IMR-90 (cell line): ENCODE measurements at regions not wholly inside any gene's neighbourhood (a gene's known extent, or its start where the extent isn't known, plus 50 kb on each side); places are given as distances from the start of the nearest gene placed in this dataset.

Source experiments
- ATAC-seq: fragments of 200-7000 bp; cut with Tn5 transposase; 2 replicates; pipeline ENCODE4 v1.9.1; 2020; ENCODE audit warnings: low read depth, mild to moderate bottlenecking, moderate library complexity
- BruUV-seq: library from RNA; stranded (reverse); fragments of 400-500 nt; replicated peaks from 2 replicates; lab custom pipeline; 2021; lab: Mats Ljungman, UMichigan
- CTCF ChIA-PET: fragments of 300-600 bp; formaldehyde crosslinking; extraction: SDS; loops from one replicate; lab custom pipeline; 2021; ENCODE audit warnings: antibody characterized with exemption; lab: Yijun Ruan, JAX
- POLR2A ChIA-PET: fragments of 300-600 bp; sonication (Branson Sonifier 250); formaldehyde crosslinking; loops from one replicate; lab custom pipeline; 2022; ENCODE audit warnings: antibody characterized with exemption; ENCODE audit not compliant: unreplicated experiment; lab: Charles Lee
- DNase-seq: peaks from one replicate; pipeline ENCODE4 v3.0.0; 2013
- H2AFZ ChIP-seq: replicated peaks from 2 replicates; pipeline ENCODE3; 2013; ENCODE audit warnings: low read length, mild to moderate bottlenecking; ENCODE audit not compliant: poor library complexity
- H2AK5ac ChIP-seq: 2 replicates; pipeline ENCODE4 v1.6.1; 2013; ENCODE audit warnings: low read depth, low read length, inconsistent platforms
- H2AK9ac ChIP-seq: replicated peaks from 2 replicates; pipeline ENCODE3; 2013; ENCODE audit warnings: mild to moderate bottlenecking, low read depth, low read length, moderate library complexity; ENCODE audit not compliant: poor library complexity
- H2BK120ac ChIP-seq: 2 replicates; pipeline ENCODE4 v1.6.1; 2013; ENCODE audit warnings: low read depth, low read length, inconsistent platforms
- H2BK15ac ChIP-seq: 3 replicates; pipeline ENCODE4 v1.6.1; 2013; ENCODE audit warnings: low read depth, low read length, inconsistent platforms
- H2BK20ac ChIP-seq: 2 replicates; pipeline ENCODE4 v1.6.1; 2013; ENCODE audit warnings: low read depth, mild to moderate bottlenecking, inconsistent platforms, low read length, moderate library complexity
- H2BK5ac ChIP-seq: 2 replicates; pipeline ENCODE4 v1.6.1; 2013; ENCODE audit warnings: mild to moderate bottlenecking, low read depth, low read length, inconsistent platforms; ENCODE audit not compliant: poor library complexity, severe bottlenecking
- H3K14ac ChIP-seq: replicated peaks from 2 replicates; pipeline ENCODE4 v1.6.1; 2013; ENCODE audit warnings: low read depth, low read length, inconsistent platforms
- H3K18ac ChIP-seq: 2 replicates; pipeline ENCODE4 v1.6.1; 2013; ENCODE audit warnings: low read depth, low read length, control low read depth
- H3K23ac ChIP-seq: 2 replicates; pipeline ENCODE4 v1.6.1; 2013; ENCODE audit warnings: low read depth, low read length, inconsistent platforms
- H3K27ac ChIP-seq: 2 replicates; pipeline ENCODE4 v1.5.1; 2013; ENCODE audit warnings: mild to moderate bottlenecking, control low read depth, low read length; ENCODE audit not compliant: insufficient read depth
- H3K27me3 ChIP-seq: 2 replicates; pipeline ENCODE4 v1.6.1; 2013; ENCODE audit warnings: low read length; ENCODE audit not compliant: control insufficient read depth, insufficient read depth
- H3K36me3 ChIP-seq: 2 replicates; pipeline ENCODE4 v1.6.1; 2013; ENCODE audit warnings: low read length, mixed read lengths; ENCODE audit not compliant: control insufficient read depth, insufficient read depth
- H3K4ac ChIP-seq: 2 replicates; pipeline ENCODE4 v1.6.1; 2013; ENCODE audit warnings: low read depth, low read length, inconsistent platforms
- H3K4me1 ChIP-seq: 2 replicates; pipeline ENCODE4 v1.6.1; 2013; ENCODE audit warnings: low read length, mixed read lengths; ENCODE audit not compliant: control insufficient read depth, insufficient read depth
- H3K4me2 ChIP-seq: 2 replicates; pipeline ENCODE4 v1.6.1; 2013; ENCODE audit warnings: low read depth, mild to moderate bottlenecking, control low read depth, low read length, moderate library complexity
- H3K4me3 ChIP-seq: 2 replicates; pipeline ENCODE4 v1.5.1; 2013; ENCODE audit warnings: low read depth, mild to moderate bottlenecking, control low read depth, low read length, moderate library complexity; ENCODE audit not compliant: insufficient read depth
- H3K56ac ChIP-seq: 2 replicates; pipeline ENCODE4 v1.6.1; 2013; ENCODE audit warnings: low read length, inconsistent platforms; ENCODE audit not compliant: insufficient read depth; ENCODE audit errors: extremely low read depth
- H3K79me1 ChIP-seq, 2 experiments: 2 replicates each; pipeline ENCODE4 v1.6.1; 2013; ENCODE audit warnings: low read length in 2 of 2, inconsistent platforms in 1 of 2, low read depth in 1 of 2
- H3K9ac ChIP-seq: 2 replicates; pipeline ENCODE4 v1.6.1; 2013; ENCODE audit warnings: low read depth, low read length, control low read depth
- H3K9me1 ChIP-seq: 2 replicates; pipeline ENCODE4 v1.6.1; 2013; ENCODE audit warnings: low read length, inconsistent platforms; ENCODE audit not compliant: insufficient read depth
- H3K9me3 ChIP-seq: 2 replicates; pipeline ENCODE4 v1.6.1; 2013; ENCODE audit warnings: low read length; ENCODE audit not compliant: control insufficient read depth, insufficient read depth
- H4K20me1 ChIP-seq: 2 replicates; pipeline ENCODE4 v1.6.1; 2013; ENCODE audit warnings: low read length, inconsistent platforms; ENCODE audit not compliant: insufficient read depth
- H4K5ac ChIP-seq: 2 replicates; pipeline ENCODE4 v1.6.1; 2013; ENCODE audit warnings: mild to moderate bottlenecking, low read depth, low read length, control low read depth
- H4K8ac ChIP-seq, 2 experiments: 2 replicates each; pipeline ENCODE4 v1.6.1; 2013; ENCODE audit warnings: low read depth in 2 of 2, low read length in 2 of 2, control low read depth in 1 of 2, inconsistent platforms in 1 of 2
- H4K91ac ChIP-seq: 2 replicates; pipeline ENCODE4 v1.6.1; 2013; ENCODE audit warnings: low read depth, low read length, inconsistent platforms; ENCODE audit not compliant: insufficient read depth
- BHLHE40 ChIP-seq: fragments of 150-350 bp; IDR thresholded peaks from 2 replicates; pipeline ENCODE4 v1.6.1; 2016; ENCODE audit warnings: mild to moderate bottlenecking, low read depth, low read length
- CEBPB ChIP-seq: IDR thresholded peaks from 2 replicates; pipeline ENCODE4 v1.6.1; 2012; ENCODE audit warnings: low read depth, low read length, improper control_type of control experiment
- CHD1 ChIP-seq: IDR thresholded peaks from 2 replicates; pipeline ENCODE4 v1.6.1; 2012; ENCODE audit warnings: low read depth, low read length, improper control_type of control experiment
- CTCF ChIP-seq: conservative IDR thresholded peaks from 2 replicates; pipeline ENCODE4 v1.5.1; 2012; ENCODE audit warnings: mild to moderate bottlenecking, low read depth, low read length, improper control_type of control experiment
- FOS ChIP-seq: fragments of 150-350 bp; IDR thresholded peaks from 2 replicates; pipeline ENCODE4 v1.6.1; 2016; ENCODE audit warnings: low read depth, low read length
- MAFK ChIP-seq: IDR thresholded peaks from 2 replicates; pipeline ENCODE4 v1.6.1; 2012; ENCODE audit warnings: low read depth, low read length, improper control_type of control experiment
- MAZ ChIP-seq: IDR thresholded peaks from 2 replicates; pipeline ENCODE4 v1.6.1; 2012; ENCODE audit warnings: low read depth, mild to moderate bottlenecking, low read length, improper control_type of control experiment, moderate library complexity, borderline replicate concordance
- MXI1 ChIP-seq: IDR thresholded peaks from 2 replicates; pipeline ENCODE4 v1.6.1; 2012; ENCODE audit warnings: low read depth, mild to moderate bottlenecking, low read length, moderate library complexity, borderline replicate concordance
- NFE2L2 ChIP-seq: fragments of 150-350 bp; IDR thresholded peaks from 2 replicates; pipeline ENCODE4 v1.6.1; 2016; ENCODE audit warnings: low read depth, mild to moderate bottlenecking, low read length
- POLR2A ChIP-seq: IDR thresholded peaks from 2 replicates; pipeline ENCODE4 v1.6.1; 2012; ENCODE audit warnings: mild to moderate bottlenecking, low read depth, low read length
- RAD21 ChIP-seq: IDR thresholded peaks from 2 replicates; pipeline ENCODE4 v1.6.1; 2012; ENCODE audit warnings: low read length, improper control_type of control experiment
- RCOR1 ChIP-seq: IDR thresholded peaks from 2 replicates; pipeline ENCODE4 v1.6.1; 2012; ENCODE audit warnings: mild to moderate bottlenecking, low read length, improper control_type of control experiment; ENCODE audit not compliant: insufficient replicate concordance
- RFX5 ChIP-seq: IDR thresholded peaks from 2 replicates; pipeline ENCODE4 v1.8.0; 2012; ENCODE audit warnings: low read depth, mild to moderate bottlenecking, low read length, moderate library complexity
- SMC3 ChIP-seq: fragments of 150-350 bp; IDR thresholded peaks from 2 replicates; pipeline ENCODE4 v1.6.1; 2016; ENCODE audit warnings: low read depth, mild to moderate bottlenecking, antibody characterized with exemption, low read length, moderate library complexity
- USF2 ChIP-seq: fragments of 150-350 bp; IDR thresholded peaks from 2 replicates; pipeline ENCODE4 v1.6.1; 2017; ENCODE audit warnings: mild to moderate bottlenecking, antibody characterized with exemption, low read length, low read depth
- whole genome bisulfite sequencing, 2 experiments: methylation state at CpG; one replicate each; pipeline versions ENCODE4 v1.1.5 to v1.1.7; 2013; ENCODE audit warnings: missing lambda C conversion rate in 2 of 2; ENCODE audit not compliant: insufficient read length in 1 of 2; ENCODE audit errors: extremely low coverage in 2 of 2; 5-methylcytosine and 5-hydroxymethylcytosine counted together
- dilution Hi-C: fragments of 300-500 bp; cut with HindIII; formaldehyde crosslinking; loops from one replicate; pipeline ENCODE4 v1.14.3; 2018; ENCODE audit warnings: low sequenced_read_pairs; ENCODE audit not compliant: unreplicated experiment
- in situ Hi-C: fragments of 300-500 bp; cut with MboI; formaldehyde crosslinking; loops from 3 replicates; pipeline ENCODE4 v1.14.3; 2019; ENCODE audit warnings: low sequenced_read_pairs, inconsistent platforms, mixed read lengths
- intact Hi-C: fragments of 100-400 bp; cut with micrococcal nuclease; formaldehyde crosslinking; loops from 2 replicates; pipeline ENCODE4 v1.10.0; 2022
- TF ChIP-seq, protein P1 (sequence below): fragments of 150-350 bp; IDR thresholded peaks from 2 replicates; pipeline ENCODE4 v1.6.1; 2016; ENCODE audit warnings: low read depth, mild to moderate bottlenecking, low read length, moderate library complexity, borderline replicate concordance

DNA sequence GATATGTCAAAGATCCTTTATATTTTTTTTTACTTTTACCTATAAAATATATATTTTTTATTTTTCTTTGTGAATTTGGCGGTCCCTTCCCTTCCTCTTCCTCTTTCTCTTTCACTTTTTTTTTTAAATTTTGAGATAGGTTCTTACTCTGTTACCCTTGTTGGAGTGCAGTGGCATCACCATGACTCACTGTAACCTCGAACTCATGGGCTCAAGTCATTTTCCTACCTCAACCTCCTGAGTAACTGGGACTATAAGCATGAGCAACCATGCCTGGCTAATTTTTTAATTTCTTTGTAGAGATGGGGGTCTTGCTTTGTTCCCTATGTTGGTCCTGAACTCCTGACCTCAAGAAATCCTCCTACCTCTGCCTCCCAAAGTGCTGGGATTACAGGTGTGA, 258.0 kb upstream of the CLINT1 start:
- Histone ChIP-seq H3K4me3 (no peak overlapping the region), H3K36me3 (no peaks in the 10 kb centered on the region), H4K5ac (no peak overlapping the region), H3K27me3 (no peaks in the 10 kb centered on the region), H3K79me1 (no peaks in the 10 kb centered on the region), H3K23ac (no peak overlapping the region), H4K91ac (no peak overlapping the region), H3K27ac (no peak overlapping the region), H2AK5ac (no peak overlapping the region), H4K20me1 (no peaks in the 10 kb centered on the region), H2BK5ac (no peak overlapping the region), H2BK15ac (no peak overlapping the region), H3K14ac (no peak overlapping the region), H3K4me2 (no peak overlapping the region), H2BK20ac (no peak overlapping the region), H2AK9ac (no peak overlapping the region), H3K18ac (no peak overlapping the region), H2BK120ac (no peak overlapping the region), H3K9me3 (no peaks in the 10 kb centered on the region), H2AFZ (no peak overlapping the region), H3K56ac (no peak overlapping the region), H4K8ac (no peak overlapping the region), H3K4me1 (no peaks in the 10 kb centered on the region), H3K4ac (no peak overlapping the region), H3K9ac (no peak overlapping the region), H3K9me1 (no peaks in the 10 kb centered on the region)
- dilution Hi-C loops, result no loop called here
- in situ Hi-C loops, result no loop called here
- ATAC-seq (no peak), DNase-seq (no peak)
- no TSS peak for BruUV-seq
- TF ChIP-seq RAD21 (no peak), RCOR1 (no peak), CHD1 (no peak), MAFK (no peak), CTCF (no peak), MXI1 (no peak), RFX5 (no peak), USF2 (no peak), NFE2L2 (no peak), MAZ (no peak), POLR2A (no peak), CEBPB (no peak), BHLHE40 (no peak), SMC3 (no peak), FOS (no peak)
- TF ChIP-seq, protein P1, sequence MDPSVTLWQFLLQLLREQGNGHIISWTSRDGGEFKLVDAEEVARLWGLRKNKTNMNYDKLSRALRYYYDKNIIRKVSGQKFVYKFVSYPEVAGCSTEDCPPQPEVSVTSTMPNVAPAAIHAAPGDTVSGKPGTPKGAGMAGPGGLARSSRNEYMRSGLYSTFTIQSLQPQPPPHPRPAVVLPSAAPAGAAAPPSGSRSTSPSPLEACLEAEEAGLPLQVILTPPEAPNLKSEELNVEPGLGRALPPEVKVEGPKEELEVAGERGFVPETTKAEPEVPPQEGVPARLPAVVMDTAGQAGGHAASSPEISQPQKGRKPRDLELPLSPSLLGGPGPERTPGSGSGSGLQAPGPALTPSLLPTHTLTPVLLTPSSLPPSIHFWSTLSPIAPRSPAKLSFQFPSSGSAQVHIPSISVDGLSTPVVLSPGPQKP, result no peak
- no CpG with 5 or more reads among the region's 2 CpGs for WGBS, 2 experiments
- intact Hi-C loops, result no loop called here
- POLR2A ChIA-PET, result no interaction called here
- CTCF ChIA-PET, result no interaction called here
